ENCODE measurements at regions not wholly inside any gene's neighbourhood (a gene's known extent, or its start where the extent isn't known, plus 50 kb on each side); places are given as distances from the start of the nearest gene placed in this dataset.

DNA sequence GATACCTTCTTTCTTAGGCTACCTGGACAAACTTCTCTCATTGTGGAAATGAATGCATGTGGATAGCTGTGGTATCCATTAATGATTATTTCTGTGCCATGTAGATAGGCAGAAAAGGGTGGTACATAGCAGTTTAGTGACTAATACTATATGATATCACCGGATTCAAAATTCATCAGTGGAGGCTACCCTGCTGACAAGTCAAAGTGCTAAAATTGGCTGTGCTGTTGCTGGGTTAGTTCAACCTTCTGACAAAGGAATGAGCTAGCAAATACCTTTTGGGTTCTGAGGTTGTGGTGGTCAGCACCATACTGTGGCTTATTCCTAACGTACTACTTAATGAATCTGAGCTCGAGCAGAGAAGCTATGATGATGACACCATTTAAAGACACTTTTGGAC is 109.1 kb downstream of the TFAP2B start:
- Mint-ChIP-seq H3K27me3 (ENCODE audit: low read depth) (no peaks in the 10 kb centered on the region), H3K4me3 (ENCODE audit: unreplicated experiment) (no peak overlapping the region), H3K9me3 (ENCODE audit: low read depth) (peaks cover 2% of the 10 kb centered on the region), H3K27ac (ENCODE audit: unreplicated experiment) (peak overlapping the region; percentile 65), H3K4me1 (ENCODE audit: low read depth) (peaks cover 29% of the 10 kb centered on the region), H3K36me3 (ENCODE audit: low read depth) (no peaks in the 10 kb centered on the region)
- TF ChIP-seq, protein P1, sequence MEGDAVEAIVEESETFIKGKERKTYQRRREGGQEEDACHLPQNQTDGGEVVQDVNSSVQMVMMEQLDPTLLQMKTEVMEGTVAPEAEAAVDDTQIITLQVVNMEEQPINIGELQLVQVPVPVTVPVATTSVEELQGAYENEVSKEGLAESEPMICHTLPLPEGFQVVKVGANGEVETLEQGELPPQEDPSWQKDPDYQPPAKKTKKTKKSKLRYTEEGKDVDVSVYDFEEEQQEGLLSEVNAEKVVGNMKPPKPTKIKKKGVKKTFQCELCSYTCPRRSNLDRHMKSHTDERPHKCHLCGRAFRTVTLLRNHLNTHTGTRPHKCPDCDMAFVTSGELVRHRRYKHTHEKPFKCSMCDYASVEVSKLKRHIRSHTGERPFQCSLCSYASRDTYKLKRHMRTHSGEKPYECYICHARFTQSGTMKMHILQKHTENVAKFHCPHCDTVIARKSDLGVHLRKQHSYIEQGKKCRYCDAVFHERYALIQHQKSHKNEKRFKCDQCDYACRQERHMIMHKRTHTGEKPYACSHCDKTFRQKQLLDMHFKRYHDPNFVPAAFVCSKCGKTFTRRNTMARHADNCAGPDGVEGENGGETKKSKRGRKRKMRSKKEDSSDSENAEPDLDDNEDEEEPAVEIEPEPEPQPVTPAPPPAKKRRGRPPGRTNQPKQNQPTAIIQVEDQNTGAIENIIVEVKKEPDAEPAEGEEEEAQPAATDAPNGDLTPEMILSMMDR (IDR thresholded peaks at IDR 0.05), result no peak
- no peak for DNase-seq (ENCODE audit: low spot score)

DNA sequence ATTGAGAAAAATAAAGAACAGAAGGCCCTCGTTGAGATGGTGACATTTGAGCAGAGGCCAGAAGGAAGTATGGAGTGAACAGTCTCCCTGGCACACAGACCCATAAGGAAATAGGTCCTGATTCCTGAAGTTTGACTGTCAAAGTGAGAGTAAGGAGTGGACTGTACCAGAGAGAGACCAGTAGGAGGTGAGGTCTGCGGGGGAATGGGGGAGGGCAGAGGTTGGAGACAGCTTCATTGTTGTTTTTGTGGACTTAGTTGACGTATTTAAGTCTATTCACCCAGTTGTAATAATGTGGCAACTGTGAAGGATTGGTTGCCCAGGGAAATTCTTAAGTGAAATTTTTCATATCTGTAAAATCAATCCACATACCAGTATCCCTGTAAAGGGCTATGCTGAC is 110.7 kb downstream of the TFAP2B start:
- DNase-seq (ENCODE audit: low spot score), result no peak
- H3K4me1 Mint-ChIP-seq (ENCODE audit: low read depth), result peaks cover 22% of the 10 kb centered on the region
- H3K9me3 Mint-ChIP-seq (ENCODE audit: low read depth), result no peaks in the 10 kb centered on the region
- no peak overlapping the region for H3K4me3 Mint-ChIP-seq (ENCODE audit: unreplicated experiment)
- TF ChIP-seq, protein P1 (IDR thresholded peaks at IDR 0.05), result no peak
- H3K27ac Mint-ChIP-seq (ENCODE audit: unreplicated experiment), result no peak overlapping the region
- no peaks in the 10 kb centered on the region for H3K27me3 Mint-ChIP-seq (ENCODE audit: low read depth)
- no peaks in the 10 kb centered on the region for H3K36me3 Mint-ChIP-seq (ENCODE audit: low read depth)

DNA sequence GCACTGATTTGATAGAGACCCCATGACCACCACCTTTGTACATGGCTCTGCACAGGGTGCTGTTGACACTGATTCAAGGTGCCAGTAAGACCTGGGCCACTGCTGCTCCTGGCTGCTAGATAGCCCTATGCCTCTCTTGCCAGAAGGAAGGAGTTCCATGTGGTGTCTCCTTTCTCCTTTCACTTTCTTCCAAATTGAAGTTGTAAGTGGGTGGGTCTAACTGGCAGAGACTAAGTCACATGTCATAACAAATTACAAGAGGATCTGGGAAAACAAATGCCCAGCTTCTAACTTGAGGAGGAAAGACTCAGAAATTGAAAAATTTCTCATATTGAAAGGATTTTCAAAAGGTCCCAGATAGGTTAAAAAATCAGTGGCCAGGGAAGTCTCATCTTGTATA is 116.8 kb downstream of the TFAP2B start:
- H3K36me3 Mint-ChIP-seq (ENCODE audit: low read depth), result no peaks in the 10 kb centered on the region
- H3K4me1 Mint-ChIP-seq (ENCODE audit: low read depth), result peaks cover 17% of the 10 kb centered on the region
- DNase-seq (ENCODE audit: low spot score), result no peak
- TF ChIP-seq, protein P1 (IDR thresholded peaks at IDR 0.05), result no peak
- no peak overlapping the region for H3K4me3 Mint-ChIP-seq (ENCODE audit: unreplicated experiment)
- no peaks in the 10 kb centered on the region for H3K9me3 Mint-ChIP-seq (ENCODE audit: low read depth)
- no peaks in the 10 kb centered on the region for H3K27me3 Mint-ChIP-seq (ENCODE audit: low read depth)
- H3K27ac Mint-ChIP-seq (ENCODE audit: unreplicated experiment), result no peak overlapping the region

DNA sequence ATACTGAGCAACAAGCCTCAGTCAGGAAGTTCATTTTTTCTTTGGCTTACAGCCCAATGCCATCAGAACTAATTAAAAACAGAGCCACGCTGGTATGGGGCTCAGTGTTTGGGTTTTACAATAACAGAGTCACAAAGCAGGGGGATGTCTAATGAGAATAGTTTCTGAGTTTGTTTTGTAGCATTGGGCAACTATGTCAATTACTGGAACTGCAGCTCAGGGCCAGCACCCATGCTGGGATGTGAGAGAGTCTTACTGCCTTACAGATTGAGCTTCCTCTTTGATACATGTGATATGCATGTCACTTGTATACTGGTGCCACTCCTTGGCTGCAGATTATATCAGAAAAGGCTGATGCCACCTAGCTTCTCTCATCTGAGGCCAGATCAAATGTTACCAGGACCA is 117.6 kb downstream of the TFAP2B start:
- TF ChIP-seq, protein P1 (IDR thresholded peaks at IDR 0.05), result no peak
- H3K27ac Mint-ChIP-seq (ENCODE audit: unreplicated experiment), result no peak overlapping the region
- no peak for DNase-seq (ENCODE audit: low spot score)
- H3K27me3 Mint-ChIP-seq (ENCODE audit: low read depth), result no peaks in the 10 kb centered on the region
- H3K9me3 Mint-ChIP-seq (ENCODE audit: low read depth), result no peaks in the 10 kb centered on the region
- H3K36me3 Mint-ChIP-seq (ENCODE audit: low read depth), result no peaks in the 10 kb centered on the region
- H3K4me1 Mint-ChIP-seq (ENCODE audit: low read depth), result peaks cover 17% of the 10 kb centered on the region
- no peak overlapping the region for H3K4me3 Mint-ChIP-seq (ENCODE audit: unreplicated experiment)

- DNase-seq (ENCODE audit: low spot score), result no peak
- TF ChIP-seq, protein P1 (IDR thresholded peaks at IDR 0.05), result no peak
- Mint-ChIP-seq H3K4me1 (ENCODE audit: low read depth) (peaks cover 17% of the 10 kb centered on the region), H3K9me3 (ENCODE audit: low read depth) (no peaks in the 10 kb centered on the region), H3K27me3 (ENCODE audit: low read depth) (no peaks in the 10 kb centered on the region), H3K36me3 (ENCODE audit: low read depth) (no peaks in the 10 kb centered on the region), H3K4me3 (ENCODE audit: unreplicated experiment) (no peak overlapping the region), H3K27ac (ENCODE audit: unreplicated experiment) (no peak overlapping the region)
Measured at GRCh38 chr6:50939931-50940330, 121.3 kb downstream of the TFAP2B start.
